ENCODE measurements at regions not wholly inside any gene's neighbourhood (a gene's known extent, or its start where the extent isn't known, plus 50 kb on each side); places are given as distances from the start of the nearest gene placed in this dataset.
"Not testable (repeated sequence)": the region's sequence is repeated elsewhere in the genome, so short reads cannot be mapped to it uniquely, and the experiment has no call there.

- intact Hi-C loops (cut with micrococcal nuclease): no loop called here
Measured at GRCh38 chr1:243996223-243996622, 54.9 kb upstream of the ZBTB18 start.

GRCh38 chr1:243991650-243992049 is 59.4 kb upstream of the ZBTB18 start:
- intact Hi-C loops (cut with micrococcal nuclease): no loop called here

- intact Hi-C loops (cut with micrococcal nuclease): no loop called here
Measured at GRCh38 chr1:243984788-243985187, 66.3 kb upstream of the ZBTB18 start.

DNA sequence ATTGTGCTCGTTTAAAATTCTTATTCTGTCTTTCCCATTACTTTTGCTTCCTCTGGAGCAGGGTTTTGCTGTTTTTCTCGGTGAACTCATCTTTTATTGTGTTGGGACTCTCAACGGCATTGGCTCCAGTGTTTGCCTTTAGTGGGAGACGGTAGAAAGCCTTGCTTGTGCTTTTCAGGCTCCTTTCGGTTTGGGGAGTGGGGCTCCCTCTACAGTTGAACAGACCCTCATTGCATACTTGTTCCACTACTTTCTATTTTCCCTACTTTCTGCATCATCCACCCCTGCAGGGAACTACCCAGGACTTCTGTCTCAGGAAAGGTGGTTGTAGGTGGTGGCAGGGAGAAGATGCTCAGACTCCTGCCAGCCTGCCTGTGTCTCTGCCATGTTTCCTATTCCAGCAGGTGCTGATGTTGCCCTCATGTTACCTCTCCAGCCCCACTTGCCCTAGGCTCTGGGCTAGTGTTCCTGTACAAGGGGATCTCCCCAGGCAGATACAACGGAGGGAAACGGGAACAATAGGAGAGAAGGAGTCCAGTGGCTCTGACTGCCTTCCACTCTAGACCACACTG is 68.5 kb upstream of the ZBTB18 start:
- intact Hi-C loops (cut with micrococcal nuclease): no loop called here

GRCh38 chr1:243980471-243980870 is 70.6 kb upstream of the ZBTB18 start:
- intact Hi-C loops (cut with micrococcal nuclease): no loop called here

- intact Hi-C loops (cut with micrococcal nuclease): no loop called here
Measured at GRCh38 chr1:243980071-243980470, 71.0 kb upstream of the ZBTB18 start.

GRCh38 chr1:243979396-243979795 is 71.7 kb upstream of the ZBTB18 start:
- intact Hi-C loops (cut with micrococcal nuclease): no loop called here

DNA sequence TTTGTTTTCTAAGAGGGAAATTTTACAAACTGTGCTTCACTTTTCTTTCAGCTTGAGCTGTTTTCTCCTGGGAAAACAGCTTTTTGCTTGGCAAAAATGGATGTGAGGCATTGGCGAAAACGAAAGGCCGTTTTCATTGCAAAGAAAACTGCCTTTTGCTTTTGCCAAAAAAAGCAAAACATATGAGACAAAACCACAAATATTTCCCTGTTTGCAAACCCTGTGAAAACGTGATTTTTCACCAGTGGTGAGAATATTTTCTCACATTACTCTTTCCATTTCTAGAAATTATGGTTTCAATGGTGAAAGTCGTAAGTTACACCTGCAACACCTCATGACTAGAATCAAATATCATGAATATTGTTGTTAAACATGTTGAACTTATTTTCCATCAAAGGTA is 74.0 kb upstream of the ZBTB18 start:
- intact Hi-C loops (cut with micrococcal nuclease): no loop called here

- intact Hi-C loops (cut with micrococcal nuclease): no loop called here
Measured at GRCh38 chr1:243974451-243975292, 76.4 kb upstream of the ZBTB18 start.

- intact Hi-C loops (cut with micrococcal nuclease): no loop called here
Measured at GRCh38 chr1:243973169-243973568, 77.9 kb upstream of the ZBTB18 start.

DNA sequence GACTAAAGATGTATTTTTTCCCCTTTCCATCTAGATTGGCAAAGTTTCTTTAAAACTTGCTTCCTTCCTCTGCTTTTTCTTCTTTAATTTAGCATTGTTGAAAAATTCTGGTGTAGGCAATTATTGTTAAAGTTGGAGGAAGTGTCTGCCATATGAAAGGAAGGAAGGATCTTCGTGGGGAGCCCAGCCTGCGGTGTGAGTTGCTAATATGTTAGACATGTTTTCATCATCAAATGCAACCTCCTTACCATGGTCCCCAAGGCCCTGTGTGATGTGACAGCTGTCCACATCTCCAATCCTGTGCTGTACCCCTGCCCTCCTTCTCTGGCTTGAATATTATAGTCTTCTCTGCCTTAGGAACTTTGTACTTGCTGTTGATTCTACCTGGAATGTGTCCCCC is 81.0 kb upstream of the ZBTB18 start:
- intact Hi-C loops (cut with micrococcal nuclease): no loop called here

DNA sequence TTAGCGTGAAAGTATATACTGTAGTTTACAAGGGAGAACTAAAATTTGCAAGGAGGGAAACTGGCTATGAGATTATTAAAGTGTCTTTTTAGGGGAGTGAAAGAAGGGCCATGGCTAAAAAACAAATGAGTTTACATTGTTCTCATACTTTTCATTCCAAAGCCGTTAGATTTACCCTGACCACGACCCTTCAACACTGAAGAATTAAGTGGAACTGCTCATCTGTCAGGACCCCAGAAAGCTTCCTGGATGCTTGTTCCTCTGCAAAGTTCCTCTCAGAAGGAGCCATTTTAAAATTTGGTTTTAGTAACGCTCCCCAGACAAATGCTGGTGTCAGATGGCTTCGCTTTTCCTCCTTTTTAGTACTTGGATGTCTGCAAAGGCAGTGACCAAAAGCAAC is 82.7 kb upstream of the ZBTB18 start:
- intact Hi-C loops (cut with micrococcal nuclease): no loop called here

DNA sequence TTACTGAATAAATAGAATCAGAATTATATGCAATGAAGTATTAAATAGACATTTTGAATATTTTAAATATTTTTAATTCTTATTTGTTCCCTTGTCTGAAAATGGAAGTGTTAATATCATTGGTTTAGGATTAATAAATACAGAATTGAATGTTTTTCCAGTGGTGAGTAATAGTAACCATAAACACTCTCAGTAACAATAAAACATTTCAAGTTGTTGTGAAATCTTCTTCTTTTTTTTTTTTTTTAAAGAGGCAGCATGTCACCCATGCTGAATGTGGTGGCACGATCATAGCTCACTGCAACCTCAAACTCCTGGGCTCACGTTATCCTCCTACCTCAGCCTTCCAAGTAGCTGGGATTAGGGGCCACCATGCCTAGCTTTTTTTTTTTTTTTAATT is 86.2 kb upstream of the ZBTB18 start:
- intact Hi-C loops (cut with micrococcal nuclease): no loop called here

DNA sequence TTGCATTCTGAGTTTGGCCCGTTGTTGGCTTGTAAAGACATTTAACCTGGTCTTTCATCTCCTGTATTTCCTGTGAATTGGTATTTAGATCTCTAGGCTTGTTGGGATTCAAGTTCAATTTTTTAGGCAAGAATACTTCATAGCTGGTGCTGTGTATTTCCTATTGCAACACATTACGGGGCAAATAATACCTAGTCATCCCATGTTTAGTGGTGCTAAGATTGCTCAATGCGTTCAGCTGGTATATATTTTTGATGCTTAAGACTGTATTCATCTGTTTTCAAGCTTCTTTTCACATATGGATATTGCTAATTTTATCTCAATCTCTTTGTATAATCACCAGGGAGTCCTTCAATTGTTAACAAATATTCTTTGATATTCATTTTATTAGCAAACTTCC is 87.5 kb upstream of the ZBTB18 start:
- intact Hi-C loops (cut with micrococcal nuclease): no loop called here

DNA sequence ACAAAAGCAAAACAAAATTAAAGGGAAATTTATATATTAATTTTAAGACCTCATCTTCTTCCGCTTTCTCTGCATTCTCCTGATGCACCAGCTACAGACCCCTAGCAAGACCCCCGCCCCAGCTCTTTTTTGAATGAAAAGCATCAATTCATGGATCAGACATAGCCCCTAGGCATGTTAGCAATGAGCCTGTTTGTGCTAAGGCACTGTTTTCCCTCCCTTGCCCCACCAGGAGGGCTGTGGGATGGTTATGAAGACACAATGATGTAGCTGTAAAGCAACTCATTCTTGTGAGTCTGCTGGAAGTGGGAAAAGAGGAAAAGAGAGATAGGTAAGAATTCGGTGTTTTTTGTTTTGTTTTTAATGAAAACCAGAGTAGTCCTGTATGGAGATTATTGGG is 88.5 kb upstream of the ZBTB18 start:
- intact Hi-C loops (cut with micrococcal nuclease): no loop called here

- intact Hi-C loops (cut with micrococcal nuclease): no loop called here
Measured at GRCh38 chr1:243959998-243960397, 91.1 kb upstream of the ZBTB18 start.

DNA sequence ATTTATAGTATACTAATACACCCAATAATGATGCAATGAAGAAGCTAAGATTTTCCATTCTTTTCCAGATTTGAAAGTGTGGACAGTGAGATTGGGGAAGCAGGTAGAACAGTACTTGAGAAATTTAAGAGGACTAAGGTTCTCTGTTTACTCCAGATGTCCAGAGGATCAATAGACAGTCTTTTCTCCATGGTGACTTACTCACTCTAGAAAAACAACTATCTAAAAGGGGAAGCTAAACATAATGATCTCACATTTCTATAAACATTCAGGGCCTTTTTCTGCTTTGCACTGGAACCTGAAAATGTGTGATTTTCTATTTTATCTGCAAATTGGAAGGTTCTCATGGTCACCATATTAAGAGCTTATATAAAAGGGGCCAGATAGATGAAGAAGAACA is 93.9 kb upstream of the ZBTB18 start:
- intact Hi-C loops (cut with micrococcal nuclease): no loop called here

GRCh38 chr1:243956450-243956849 is 94.6 kb upstream of the ZBTB18 start:
- intact Hi-C loops (cut with micrococcal nuclease): no loop called here

GRCh38 chr1:243951207-243951606 is 99.9 kb upstream of the ZBTB18 start:
- intact Hi-C loops (cut with micrococcal nuclease): not testable (repeated sequence)

DNA sequence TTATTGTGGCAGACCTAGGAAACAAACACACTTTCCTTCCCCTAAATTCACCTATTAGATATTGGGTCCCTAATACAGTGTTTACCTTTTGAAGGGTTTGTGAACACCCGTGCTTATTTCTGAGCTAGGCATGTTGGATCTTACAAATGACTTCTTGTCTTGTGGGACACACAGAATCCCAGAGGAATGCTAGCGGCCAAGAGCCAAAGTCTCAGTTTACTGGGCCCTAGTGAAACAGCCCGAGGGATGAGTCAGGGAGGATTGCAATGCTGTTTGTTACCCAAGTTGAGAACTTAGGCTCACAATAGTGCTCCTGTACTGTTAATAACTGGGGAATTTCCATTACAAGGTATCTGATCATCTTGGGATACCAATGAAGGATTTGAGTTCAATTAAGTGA is 100.1 kb upstream of the AKT3 start:
- intact Hi-C loops (cut with micrococcal nuclease): no loop called here

DNA sequence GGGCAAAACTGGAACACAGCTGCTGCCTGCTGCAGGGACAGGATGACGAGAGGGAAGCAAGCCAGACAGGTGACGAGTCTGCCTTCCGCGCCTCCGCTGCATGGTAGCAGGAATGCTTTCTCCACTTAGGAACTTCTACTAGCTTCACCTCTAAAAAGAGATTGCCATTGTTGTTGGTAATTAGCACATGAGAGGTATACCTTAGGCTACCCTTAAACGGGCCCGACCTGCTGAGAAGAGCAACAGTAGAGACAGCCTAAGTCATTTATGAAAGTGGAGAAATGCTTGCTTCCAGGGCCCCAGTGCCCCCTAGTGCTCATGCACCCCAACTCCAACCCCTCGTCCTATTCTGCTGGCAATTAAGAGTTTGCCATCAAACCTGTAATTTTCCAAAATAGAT is 96.9 kb upstream of the AKT3 start:
- intact Hi-C loops (cut with micrococcal nuclease): loop anchor here (1.0 kb wide), 3 partner anchors 239 to 603 kb away; no protein-coding TSS in a partner anchor

GRCh38 chr1:243946253-243946652 is 96.2 kb upstream of the AKT3 start:
- intact Hi-C loops (cut with micrococcal nuclease): no loop called here

DNA sequence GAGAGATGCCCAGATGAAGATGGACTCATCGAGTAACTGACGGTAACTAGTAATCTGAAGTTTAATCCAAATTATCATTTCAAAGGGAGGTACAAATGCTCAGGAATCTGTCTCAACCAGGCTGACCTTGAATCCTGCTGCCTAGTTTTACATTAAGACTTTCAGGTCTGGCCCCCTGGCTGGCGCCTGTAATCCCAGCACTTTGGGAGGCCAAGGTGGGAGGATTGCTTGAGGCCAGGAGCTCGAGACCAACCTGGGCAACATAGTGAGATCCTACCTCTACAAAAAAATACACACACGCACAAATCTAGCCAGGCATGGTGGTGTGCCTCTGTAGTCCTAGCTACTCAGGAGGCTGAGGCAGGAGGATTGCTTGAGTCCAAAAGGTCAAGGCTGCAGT is 95.7 kb upstream of the AKT3 start:
- intact Hi-C loops (cut with micrococcal nuclease): no loop called here

Data from T-helper 1 cell treated with Interleukin-12 subunit alpha and Interleukin-12 subunit beta and Interleukin-4 antibody, amounts not matched to agents 30 ng/mL and 1 ng/mL, for 36 hours (primary cell).